Frontal cortex (tissue), 3 donors: ENCODE measurements at regions not wholly inside any gene's neighbourhood (a gene's known extent, or its start where the extent isn't known, plus 50 kb on each side); places are given as distances from the start of the nearest gene placed in this dataset.
"Not testable (repeated sequence)": the region's sequence is repeated elsewhere in the genome, so short reads cannot be mapped to it uniquely, and the experiment has no call there.

Source experiments
- DNase-seq, 2 donors: peaks; one replicate each; pipeline ENCODE4 v3.0.0; 2012; ENCODE audit warnings: low spot score in 2 of 2
- FAIRE-seq: peaks from 2 replicates; lab custom pipeline; 2012; peaks lifted over from hg19 to GRCh38; lab: Jason Lieb, UNC
- donor health status: control.
- donor health status: control.
- donor health status: control.

DNA sequence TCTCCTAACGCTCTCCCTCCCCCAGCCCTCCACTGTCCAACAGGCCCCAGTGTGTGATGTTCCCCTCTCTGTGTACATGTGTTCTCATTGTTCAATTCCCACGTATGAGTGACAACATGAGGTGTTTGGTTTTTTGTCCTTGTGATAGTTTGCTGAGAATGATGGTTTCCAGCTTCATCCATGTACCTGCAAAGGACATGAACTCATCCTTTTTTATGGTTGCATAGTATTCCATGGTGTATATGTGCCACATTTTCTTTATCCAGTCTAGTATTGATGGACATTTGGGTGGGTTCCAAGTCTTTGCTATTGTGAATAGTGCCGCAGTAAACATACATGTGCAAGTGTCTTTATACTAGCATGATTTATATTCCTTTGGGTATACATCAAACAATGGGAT, 347.4 kb downstream of the MAGEE1 start:
- FAIRE-seq, DNase-seq: not testable (repeated sequence)

DNA sequence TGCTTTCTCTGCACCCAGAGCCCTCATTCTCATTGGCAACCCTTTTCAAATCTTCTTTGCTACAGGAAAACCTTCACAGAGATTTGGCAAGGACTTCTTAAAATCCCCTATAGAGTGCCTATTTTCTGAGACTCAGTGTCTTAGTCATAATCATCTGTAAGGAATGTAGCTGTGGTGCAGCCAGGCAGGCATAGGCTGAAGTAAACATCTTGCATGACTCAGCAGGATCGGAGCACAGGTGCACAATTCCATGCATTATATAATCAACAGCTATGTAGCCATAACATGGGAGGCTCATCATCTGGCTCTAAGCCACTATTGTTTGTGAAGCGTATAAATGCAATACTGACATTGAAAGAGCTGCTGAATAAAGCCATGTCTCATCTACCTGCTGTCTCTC, 368.8 kb downstream of the MAGEE1 start:
- DNase-seq (no peak), FAIRE-seq (no peak)

- DNase-seq, result no peak
- no peak for FAIRE-seq
Observed at GRCh38 chrX:76802708-76803107, 375.2 kb downstream of the MAGEE1 start.

DNA sequence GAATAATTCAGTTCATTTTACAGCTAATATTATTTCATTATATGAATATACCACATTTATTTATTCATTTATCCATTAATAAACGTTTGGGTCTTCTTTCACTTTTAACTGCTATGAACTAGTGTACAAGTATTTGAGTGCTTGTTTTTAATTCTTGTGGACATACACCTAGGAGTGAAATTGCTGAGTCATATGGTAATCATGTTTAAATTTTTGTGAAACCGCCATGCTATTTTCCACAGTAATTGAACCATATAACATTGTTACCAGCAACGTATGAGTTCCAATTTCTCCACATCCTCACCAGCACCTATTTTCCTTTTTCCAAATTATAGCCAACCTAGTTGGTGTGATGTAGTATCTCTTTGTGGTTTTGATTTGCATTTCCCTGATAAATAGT, 388.2 kb downstream of the MAGEE1 start:
- no peak for FAIRE-seq
- DNase-seq, result no peak

- not testable (repeated sequence) for FAIRE-seq, DNase-seq
Observed at GRCh38 chrX:76817279-76817678, 389.8 kb downstream of the MAGEE1 start.

GRCh38 chrX:76821276-76821675, 393.8 kb downstream of the MAGEE1 start:
- no peak for DNase-seq
- no peak for FAIRE-seq

- DNase-seq (no peak), FAIRE-seq (peak; percentile 21)
Observed at GRCh38 chrX:76827672-76828071, 400.2 kb downstream of the MAGEE1 start.

- FAIRE-seq, DNase-seq: not testable (repeated sequence)
Observed at GRCh38 chrX:76840902-76841301, 413.4 kb downstream of the MAGEE1 start.

DNA sequence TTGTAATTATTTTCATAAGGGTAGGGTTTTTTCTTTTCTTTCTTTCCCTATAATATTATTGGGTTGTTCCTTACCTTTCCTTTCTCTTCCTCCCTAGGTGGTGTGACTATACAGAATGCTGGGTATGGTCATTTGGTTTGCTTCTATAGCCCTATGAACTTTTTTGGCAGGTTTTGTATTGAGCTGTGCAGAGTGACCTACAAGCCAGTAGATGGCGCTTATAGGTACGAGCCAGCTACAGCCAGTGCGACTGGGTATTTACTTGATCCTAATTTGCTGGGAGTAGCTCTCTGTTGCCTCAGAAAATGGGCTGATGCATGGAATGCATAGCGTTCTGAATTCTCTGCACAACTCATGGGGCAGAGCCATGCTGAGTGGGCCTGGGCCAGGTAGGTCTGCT, 423.3 kb downstream of the MAGEE1 start:
- no peak for FAIRE-seq

DNA sequence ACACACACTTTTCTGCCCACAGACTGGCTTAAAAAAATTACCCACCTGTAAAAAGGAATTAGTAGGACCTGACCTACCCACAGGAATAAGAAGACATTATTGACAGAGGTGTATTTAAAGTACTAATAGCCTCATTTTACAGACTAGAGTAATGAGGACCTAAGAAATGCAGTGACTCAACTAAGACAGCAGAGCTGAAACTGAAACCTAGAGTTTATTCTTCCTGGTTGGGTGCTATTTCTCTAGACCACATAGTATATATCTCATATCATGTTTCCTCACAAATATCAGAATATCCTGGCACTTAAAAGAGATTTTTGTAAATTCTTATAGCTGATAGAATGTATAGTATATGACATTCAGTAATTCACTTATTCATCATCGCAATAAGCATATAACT, 435.0 kb downstream of the MAGEE1 start:
- DNase-seq (no peak), FAIRE-seq (no peak)

More for the DNA sequence above, 423.3 kb downstream of the MAGEE1 start:
- DNase-seq, result no peak

DNA sequence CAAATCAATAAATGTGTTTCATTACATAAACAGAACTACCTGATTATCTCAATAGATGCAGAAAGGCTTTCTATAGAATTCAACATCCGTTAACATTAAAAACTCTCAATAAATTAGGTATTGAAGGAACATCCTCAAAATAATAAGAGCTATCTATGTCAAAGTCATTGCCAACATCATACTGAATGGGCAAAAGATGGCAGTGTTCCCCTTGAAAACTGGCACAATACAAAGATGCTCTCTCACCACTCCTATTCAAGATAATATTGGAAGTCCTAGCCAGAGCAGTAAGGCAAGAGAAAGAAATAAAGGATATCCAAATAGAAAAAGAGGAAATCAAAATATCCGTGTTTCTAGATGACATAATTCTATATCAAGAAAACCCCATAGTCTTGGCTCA, 466.4 kb downstream of the MAGEE1 start:
- FAIRE-seq (no peak), DNase-seq (no peak)

GRCh38 chrX:76915836-76916235, 488.3 kb downstream of the MAGEE1 start:
- FAIRE-seq (no peak), DNase-seq (no peak)

GRCh38 chrX:76918033-76918432, 490.5 kb downstream of the MAGEE1 start:
- DNase-seq (no peak), FAIRE-seq (no peak)

DNA sequence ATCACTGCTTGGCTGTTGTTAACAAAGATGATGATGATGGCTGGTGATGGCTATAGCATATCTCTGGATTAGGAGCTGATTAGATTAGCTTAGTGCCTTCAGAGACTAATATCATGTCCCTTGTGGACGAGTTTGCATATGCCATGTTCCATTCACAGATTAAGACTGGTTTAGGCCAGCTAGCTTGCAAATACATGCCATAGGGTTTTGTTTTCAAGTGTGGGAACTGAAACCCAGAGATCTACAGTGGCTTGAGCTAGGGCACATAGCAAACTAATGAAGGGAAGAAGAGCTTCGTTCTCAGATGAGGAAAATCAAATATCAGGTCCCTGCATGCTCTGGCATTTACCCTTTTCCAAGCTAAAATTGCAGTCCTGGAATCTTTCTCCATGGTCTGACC, 492.3 kb downstream of the MAGEE1 start:
- DNase-seq (no peak), FAIRE-seq (no peak)

GRCh38 chrX:76920607-76921006, 493.1 kb downstream of the MAGEE1 start:
- no peak for FAIRE-seq
- no peak for DNase-seq

DNA sequence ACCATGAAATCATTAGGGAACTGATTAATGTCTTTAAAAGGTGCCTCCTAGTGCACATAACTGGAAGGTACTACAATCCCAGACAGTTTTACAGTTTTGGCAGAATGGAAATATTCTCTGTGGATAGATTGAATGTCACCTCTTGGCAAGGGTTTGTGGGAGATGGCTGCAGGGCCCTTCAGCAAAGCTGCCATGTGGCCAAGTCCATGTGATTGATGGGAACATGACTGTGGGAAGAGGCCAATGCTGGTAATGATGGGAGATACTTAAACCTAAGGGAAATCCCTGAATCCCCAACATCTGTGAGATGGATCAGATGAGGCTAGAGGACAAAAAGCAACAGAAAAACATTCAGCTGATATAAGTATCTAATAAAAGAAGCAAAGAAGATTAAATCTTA, 493.7 kb downstream of the MAGEE1 start:
- DNase-seq (no peak), FAIRE-seq (no peak)

DNA sequence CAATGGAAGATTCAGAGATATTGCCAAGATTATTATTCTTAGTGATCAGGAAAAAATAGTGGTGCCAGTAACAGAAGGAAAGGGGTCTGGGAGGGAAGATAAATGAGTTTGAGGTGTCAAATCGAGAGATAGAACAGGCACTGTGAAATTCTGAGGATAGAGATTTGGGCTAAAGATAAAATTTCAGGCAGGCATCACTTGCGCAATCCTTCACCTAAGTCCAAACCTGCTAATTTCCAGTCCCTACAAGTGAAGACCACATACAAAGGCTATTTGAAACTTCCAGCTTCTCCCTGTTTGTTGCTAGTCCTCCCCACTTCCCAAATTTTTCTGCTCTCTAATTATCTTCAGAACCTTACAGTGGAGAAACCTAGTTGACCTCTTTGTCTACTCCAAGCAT, 494.6 kb downstream of the MAGEE1 start:
- DNase-seq, result no peak
- FAIRE-seq, result no peak

DNA sequence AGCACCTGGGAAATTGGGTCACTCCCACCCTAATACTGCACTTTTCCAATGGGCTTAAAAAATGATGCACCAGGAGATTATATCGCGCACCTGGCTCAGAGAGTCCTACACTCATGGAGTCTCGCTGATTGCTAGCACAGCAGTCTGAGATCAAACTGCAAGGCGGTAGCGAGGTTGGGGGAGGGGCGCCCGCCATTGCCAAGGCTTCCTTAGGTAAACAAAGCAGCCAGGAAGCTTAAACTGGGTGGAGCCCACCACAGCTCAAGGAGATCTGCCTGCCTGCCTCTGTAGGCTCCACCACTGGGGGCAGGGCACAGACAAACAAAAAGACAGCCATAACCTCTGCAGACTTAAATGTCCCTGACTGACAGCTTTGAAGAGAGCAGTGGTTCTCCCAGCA, 497.1 kb downstream of the MAGEE1 start:
- not testable (repeated sequence) for DNase-seq, FAIRE-seq

- DNase-seq (no peak), FAIRE-seq (no peak)
Observed at GRCh38 chrX:76931518-76931917, 504.0 kb downstream of the MAGEE1 start.

DNA sequence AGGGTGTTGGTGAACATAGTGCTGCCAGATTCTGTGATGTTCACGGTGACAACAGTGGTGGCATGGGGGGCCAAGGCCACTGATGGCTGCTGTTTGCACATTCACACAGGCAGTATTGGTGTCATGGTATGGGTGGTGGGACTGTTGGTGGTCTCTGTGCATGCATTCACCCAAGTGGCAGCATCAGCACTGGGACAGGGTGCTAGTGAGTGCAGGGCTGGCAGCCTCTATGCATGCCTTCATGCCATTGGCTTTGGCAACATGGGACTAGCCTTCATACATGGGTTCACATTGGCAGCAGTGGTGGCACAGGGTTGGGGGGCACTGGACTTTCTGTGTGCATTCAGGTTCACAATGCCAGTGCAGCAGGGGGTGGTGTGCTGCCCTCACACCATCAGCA, 489.7 kb upstream of the FGF16 start:
- DNase-seq (no peak), FAIRE-seq (no peak)

DNA sequence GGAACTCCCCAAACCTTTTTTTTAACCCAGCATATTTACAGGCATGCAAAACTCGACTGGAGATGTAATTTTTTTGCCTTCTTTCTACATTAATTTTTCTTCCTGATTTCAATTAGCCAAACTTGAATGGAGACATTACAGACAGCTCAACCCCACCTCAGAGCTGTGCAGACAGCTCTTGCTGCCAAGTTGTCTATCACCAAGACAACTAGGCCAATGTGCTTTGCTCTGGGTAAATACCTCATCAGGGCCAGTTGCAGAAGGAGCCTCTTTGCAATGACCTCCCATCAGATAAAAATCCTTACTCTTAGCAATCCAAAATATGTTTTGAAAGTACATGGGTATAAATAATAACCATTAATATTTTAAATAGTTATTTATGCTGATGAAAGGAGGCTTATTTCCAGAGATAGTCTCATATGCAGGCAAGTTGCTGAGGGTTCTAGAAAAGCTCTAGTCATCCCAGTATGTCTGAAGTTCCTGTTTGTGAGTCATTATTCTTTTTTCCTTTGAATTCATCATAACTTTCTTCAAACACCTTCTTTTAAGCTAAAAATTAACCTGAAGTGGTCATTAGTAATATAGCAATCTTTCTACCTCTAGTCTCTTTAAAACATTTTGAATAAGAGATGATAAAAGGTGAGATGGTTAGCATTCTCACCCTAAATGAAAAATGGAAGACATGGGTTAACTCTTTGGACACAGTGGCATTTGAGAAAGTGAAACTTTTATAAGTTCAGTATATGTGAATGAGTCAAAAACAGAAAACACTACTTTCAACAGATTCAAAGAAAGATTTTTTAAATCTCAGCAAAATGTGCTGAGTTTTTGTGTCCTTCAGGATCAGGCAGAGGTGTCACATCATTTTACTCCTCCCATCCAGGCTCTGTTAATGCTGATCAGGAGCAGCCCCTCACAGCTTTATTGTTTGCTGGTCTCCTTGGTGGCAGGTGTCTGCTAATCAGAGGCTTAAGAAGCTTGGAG, 475.5 kb upstream of the FGF16 start:
- DNase-seq (no peak), FAIRE-seq (no peak)

GRCh38 chrX:76977452-76977851, 469.7 kb upstream of the FGF16 start:
- no peak for FAIRE-seq
- no peak for DNase-seq
